PC-9 (cell line): ENCODE measurements at regions not wholly inside any gene's neighbourhood (a gene's known extent, or its start where the extent isn't known, plus 50 kb on each side); places are given as distances from the start of the nearest gene placed in this dataset.

Experiments
- CTCF ChIP-seq: fragments of 200-600 bp; sonication (generic); conservative IDR thresholded peaks from 2 replicates; pipeline ENCODE4 v1.6.1; 2017; ENCODE audit warnings: mixed run types, antibody characterized with exemption, mild to moderate bottlenecking, moderate library complexity
- EZH2 ChIP-seq: fragments of 200-600 bp; sonication (generic); IDR thresholded peaks from 2 replicates; pipeline ENCODE4 v1.8.0; 2017; ENCODE audit warnings: antibody characterized with exemption, low read depth

GRCh38 chr6:166838987-166839386 is 117.4 kb downstream of the RNASET2 start:
- TF ChIP-seq CTCF (no peak), EZH2 (no peak)
